HPDE6-E6E7 (cell line): ENCODE measurements at regions not wholly inside any gene's neighbourhood (a gene's known extent, or its start where the extent isn't known, plus 50 kb on each side); places are given as distances from the start of the nearest gene placed in this dataset.

ENCODE experiments used
- DNase-seq: peaks from one replicate; pipeline ENCODE4 v3.0.0; 2011; ENCODE audit warnings: missing footprints; ENCODE audit errors: extremely low spot score

DNA sequence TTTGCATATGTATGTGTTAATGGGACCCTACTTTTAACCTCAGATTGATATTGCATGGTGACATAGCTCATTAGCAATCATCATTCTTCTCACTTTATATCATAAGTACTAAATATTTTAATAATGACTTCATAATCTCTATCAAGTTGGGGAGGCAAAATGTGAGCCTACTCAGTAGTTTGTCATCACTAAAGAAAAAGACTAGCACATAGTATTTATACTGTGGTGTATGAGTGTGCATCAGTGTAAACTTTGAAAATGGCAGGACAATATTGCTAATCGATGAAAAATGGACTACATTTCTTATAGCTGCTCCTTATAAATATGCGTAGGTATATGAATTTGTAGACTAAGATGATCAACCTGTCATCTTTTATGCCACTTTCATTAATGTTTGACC, 624.5 kb upstream of the ROBO2 start:
- no peak for DNase-seq

GRCh38 chr3:76429581-76430177, 610.2 kb upstream of the ROBO2 start:
- no peak for DNase-seq

GRCh38 chr3:76432396-76432795, 607.5 kb upstream of the ROBO2 start:
- DNase-seq, result no peak

- no peak for DNase-seq
Observed at GRCh38 chr3:76436894-76437293, 603.0 kb upstream of the ROBO2 start.

DNA sequence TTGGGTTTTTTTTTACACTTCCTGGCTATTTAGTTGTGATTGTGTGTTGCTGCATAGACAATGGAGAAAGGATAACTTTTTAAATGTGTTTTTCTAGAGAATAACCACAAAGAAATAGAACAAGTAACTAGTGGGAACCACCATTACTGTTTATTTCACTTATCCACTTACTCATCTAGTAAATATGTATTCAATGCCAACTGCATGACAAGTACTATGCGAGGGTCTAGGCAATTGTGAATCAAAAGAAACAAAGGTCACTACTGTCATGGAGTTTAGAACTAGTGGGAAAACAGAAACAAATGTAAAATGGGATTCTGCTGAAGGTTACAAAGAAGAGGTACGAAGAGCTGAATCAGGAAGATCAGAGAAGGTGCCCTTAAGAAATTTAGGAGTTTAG, 600.9 kb upstream of the ROBO2 start:
- DNase-seq, result no peak

GRCh38 chr3:76442374-76442915, 597.5 kb upstream of the ROBO2 start:
- no peak for DNase-seq

GRCh38 chr3:76456322-76456721, 583.6 kb upstream of the ROBO2 start:
- no peak for DNase-seq

GRCh38 chr3:76463501-76463900, 576.4 kb upstream of the ROBO2 start:
- DNase-seq, result no peak

DNA sequence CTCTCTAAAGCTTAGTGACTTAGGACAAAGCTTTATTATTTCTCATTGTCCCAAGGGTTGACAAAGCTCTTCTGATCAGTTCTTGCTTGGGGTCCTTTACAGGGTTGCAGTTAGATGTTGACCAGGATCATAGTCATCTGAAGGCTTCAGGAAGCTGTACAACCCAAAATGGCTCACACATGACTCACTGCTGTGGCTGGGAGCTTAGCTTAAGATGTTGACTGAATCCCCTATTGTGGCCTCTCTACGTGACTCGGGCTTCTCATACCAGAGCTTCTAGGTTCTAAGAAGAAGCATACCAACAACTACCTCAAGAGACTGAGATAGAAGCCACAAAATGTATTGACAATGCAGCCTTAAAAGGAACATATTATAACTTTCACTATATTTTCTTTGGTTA, 569.6 kb upstream of the ROBO2 start:
- DNase-seq, result peak; percentile 3

DNA sequence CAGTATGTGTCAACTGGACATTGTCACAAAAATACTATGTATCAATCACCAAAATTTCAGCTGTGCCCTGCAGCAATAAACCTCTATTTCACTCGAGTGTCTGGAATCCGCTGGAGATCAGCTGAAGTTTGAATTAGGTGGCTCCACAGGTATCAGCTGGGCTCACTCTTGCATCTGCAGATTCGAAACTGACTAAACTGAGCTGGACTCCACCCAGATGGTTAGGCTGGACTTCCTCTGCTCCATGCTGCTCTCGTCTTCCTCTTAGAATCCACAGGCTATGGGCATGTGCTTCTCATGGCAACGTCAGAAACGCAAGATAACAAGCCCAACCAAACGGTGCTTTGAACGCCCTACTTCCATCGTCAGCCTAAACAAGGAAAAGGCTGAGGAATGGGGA, 565.3 kb upstream of the ROBO2 start:
- DNase-seq, result no peak

DNA sequence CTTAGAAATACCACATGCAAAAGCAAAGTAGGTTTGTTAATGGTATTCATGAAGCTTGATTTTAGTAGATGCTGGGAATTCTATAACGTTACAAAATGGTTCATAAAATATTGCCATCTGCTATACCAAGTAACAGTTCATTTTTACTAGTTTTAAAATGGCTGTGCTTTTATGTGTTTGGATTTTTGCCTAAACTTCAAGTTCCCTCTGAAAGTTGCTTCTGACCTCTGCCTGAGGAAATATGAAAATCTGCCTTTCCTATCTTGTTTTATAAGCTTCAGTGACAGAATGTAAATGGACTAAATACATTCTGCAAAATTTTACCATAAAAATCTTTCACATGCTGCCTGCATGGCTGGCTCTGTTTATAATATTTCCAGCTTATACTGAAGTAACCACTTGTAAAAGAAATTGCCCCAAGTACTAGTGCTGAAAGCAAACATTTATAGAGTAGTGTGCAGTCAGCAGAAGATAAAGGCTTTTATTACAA, 560.7 kb upstream of the ROBO2 start:
- no peak for DNase-seq

DNA sequence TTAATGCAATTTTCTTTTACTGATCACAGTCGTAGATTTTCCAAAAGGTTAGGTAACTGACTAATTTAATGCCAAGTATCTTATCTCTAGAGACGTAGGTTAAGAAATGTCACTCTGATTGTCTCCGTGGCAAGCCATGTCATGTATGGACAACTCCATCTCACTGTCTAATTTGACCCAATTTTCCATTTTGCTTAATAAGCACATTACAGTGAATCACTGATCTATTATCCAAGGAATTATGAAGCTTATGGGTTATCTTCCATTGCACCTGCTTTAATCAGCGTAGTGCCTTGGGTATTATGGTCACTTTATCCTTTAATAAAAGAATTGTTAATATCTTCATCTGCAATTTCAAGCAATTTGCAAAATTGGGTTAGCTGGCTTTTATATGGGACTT, 557.4 kb upstream of the ROBO2 start:
- no peak for DNase-seq

DNA sequence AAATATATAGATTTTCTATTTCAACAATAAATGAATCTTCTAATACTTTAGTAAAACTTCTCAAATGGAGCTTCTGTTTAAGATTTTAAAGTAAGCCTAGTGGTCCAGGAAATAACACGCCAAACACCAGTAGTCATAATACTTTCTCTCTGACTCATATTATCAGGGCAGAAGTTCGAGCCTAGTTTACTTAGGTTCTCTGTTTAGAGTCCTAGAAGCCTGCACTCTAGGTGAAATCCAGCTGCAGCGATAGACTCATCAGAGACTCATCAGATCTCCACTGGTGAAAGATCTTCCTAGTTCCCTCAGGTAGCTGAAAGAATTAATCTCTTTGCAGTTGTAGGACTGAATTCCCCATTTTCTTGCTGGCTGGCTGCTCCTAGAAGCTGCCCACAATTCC, 552.5 kb upstream of the ROBO2 start:
- no peak for DNase-seq

DNA sequence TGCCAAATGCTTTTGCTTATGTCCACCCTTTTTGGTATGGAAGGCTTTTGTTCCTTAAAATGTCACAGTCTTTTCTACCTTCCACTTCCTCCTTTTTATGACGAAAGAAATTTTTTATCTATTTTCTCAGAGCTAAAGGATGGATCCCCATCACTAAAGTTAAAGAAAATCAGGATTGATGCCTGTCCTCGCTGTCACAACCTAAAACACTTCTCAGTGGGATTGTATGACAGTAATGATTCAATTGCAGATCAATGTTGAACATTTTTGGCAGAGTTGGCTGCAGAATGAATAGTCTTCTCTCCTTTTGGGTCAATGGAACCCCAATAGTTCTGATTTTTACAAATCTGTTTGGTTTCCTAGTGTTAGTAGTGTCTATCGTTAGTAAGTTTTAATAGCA, 549.8 kb upstream of the ROBO2 start:
- no peak for DNase-seq

DNA sequence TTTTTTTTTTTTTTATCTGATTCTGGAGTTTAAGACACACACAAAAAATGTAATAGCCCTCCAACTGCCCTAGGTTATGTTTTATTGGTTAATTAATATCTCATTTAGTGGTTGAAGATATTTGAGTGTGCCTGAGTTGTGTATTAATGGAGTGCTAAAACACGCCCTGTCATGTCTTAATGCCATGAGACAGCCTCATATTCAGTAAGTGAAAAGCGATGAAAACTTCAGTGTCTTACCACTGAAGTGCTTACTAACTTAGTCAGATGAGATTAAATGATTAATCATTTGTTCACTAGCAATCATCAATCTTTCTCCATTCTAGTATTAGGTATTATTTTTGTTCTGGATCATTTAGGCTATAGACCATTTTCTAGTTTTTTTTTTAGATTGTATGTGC, 544.7 kb upstream of the ROBO2 start:
- no peak for DNase-seq

DNA sequence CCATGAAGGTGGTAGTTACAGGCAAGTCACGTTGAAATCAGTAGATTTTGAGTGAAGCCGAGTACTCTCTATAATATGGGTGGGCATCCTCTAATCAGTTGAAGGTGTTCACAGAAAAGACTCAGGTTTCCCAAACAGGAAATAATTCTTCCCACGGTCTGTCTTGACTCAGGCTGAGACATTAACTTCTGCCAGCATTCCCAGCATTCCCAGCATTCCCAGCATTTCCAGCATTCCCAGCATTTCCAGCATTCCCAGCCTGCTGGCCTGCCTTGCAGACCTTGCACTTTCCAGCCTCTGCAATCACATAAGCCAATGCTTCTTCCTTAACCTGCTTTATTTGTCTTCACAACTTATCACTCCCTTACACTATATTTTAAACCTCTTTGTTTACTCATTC, 542.3 kb upstream of the ROBO2 start:
- DNase-seq, result no peak

DNA sequence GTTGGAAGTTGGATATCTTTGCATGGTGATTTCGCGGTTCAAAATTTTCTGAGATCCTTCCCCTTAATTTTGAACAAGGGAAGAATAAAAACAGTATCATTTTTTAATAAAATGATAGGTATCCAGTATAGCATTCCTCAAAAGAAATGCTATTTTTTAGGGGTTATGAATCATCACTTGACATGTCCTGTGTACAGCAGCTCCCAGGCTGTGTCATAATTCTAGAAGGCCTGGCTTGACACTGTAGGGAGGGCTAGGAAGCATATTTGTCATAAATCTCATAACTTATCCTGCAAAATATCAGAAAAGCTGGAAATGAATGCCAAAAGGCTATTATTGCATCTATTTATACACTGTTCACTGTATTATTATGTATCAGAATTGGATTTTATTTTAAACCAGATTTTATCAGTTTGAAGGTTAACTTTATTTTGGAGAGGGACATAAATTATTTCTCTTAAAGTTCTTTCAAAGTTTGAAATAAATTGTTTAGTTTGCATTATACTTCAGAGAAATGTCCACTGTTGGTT, 539.1 kb upstream of the ROBO2 start:
- no peak for DNase-seq

DNA sequence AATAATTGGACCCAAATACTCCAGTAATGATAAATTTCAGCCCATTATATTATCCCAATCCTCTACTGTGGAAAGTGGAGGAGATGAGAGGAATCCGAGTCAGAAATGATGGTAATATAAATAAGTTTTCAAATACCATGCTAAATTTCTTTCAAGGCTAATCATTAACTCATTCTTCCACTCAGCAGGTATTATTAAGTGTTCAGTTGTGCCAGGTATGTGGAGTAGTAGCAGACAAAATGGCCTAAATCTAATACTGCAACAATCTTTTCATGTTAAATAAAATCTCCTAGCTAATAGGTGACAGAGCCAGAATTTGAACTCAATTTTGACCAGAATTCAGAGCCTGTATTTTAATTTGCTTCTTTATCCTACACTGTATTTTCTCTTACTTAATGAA, 538.6 kb upstream of the ROBO2 start:
- DNase-seq, result no peak

DNA sequence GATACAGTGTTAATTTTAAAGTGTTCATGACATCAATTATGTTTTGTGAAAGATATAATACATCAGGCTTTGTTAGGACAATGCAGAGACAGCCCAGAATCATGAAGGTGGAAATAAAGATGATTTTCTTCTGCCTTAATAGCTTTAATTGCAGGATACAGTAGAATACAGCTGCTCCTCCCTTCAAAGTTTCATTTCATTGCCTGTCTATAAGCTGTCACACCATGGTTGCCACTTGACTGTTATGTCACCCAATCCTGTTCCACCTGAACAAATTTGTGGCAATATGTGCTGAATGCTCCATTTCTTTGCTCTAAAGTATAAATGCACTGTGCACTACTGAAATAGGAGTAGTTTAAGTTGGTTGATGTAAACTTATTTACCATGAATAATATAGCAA, 537.8 kb upstream of the ROBO2 start:
- DNase-seq, result no peak

GRCh38 chr3:76505202-76505845, 534.6 kb upstream of the ROBO2 start:
- no peak for DNase-seq

DNA sequence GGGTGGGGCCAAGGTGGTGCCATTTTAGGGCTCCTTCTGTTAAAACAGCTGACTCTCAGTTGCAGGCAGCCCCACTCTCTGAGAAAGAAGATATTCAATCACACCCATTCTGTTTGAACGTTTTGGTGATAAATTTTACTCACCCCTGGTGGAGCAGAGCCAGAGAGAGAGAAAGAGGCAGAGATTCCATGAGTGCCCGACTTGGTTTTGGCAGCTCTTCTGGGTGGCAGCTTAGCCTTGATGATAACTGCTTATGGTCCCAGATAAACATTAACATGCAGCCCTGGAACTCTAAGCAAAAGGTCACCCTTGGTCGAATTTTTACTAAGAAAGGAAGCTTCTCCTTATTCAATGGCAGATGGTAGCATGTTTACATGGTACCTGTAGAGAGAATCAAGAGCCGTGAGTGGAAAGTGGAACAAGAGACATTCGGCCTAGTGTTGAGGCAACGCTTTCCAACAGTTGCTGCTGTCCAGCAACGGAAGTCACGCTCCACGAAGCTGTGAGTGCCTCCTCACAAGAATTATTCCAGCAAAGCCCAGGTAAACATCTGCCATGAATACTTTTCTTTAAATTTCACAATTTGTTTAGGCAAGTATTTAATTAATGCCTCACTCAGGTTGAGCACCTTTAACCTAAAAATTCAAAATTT, 530.6 kb upstream of the ROBO2 start:
- DNase-seq, result no peak

DNA sequence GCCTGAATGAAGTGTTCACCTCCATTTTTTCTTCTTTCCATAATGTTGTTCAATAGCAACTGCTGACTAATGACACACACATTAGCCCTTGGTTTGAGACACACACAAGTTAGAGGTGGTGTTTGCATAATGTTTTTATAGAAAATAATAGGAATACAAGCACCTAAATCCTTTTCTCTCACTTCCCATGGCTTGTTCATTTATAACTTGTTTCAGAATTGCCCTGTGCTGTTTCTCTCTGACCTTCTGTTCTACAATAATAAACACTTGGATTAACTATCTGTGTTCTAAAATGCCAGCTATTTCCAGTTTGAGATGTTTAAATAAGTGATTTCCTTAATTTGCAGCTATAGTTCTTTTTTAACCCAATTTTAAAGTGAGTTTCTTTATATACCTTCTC, 525.1 kb upstream of the ROBO2 start:
- DNase-seq, result no peak

DNA sequence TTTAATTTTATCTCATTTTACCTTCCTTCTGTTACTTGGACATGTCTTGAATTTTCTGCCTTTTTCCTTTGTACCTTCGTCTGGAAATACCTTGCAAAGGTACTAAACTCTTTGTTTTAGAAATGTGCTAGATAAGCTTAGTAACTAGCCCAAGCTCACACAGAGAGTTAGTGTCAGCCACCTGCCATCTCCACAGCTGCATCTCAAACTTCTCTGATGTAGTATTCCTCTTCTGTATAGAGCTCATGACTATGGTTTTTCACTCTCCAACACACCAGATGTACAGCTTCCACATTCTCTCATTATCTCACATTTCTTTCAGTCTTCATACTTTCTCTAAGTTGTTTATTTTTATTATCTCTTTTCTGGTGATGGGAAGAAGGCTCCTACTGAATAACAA, 516.6 kb upstream of the ROBO2 start:
- DNase-seq, result no peak
